IMR-90 (cell line): ENCODE measurements at regions not wholly inside any gene's neighbourhood (a gene's known extent, or its start where the extent isn't known, plus 50 kb on each side); places are given as distances from the start of the nearest gene placed in this dataset.

Source experiments
- ATAC-seq: fragments of 200-7000 bp; cut with Tn5 transposase; 2 replicates; pipeline ENCODE4 v1.9.1; 2020; ENCODE audit warnings: low read depth, mild to moderate bottlenecking, moderate library complexity
- BruUV-seq: library from RNA; stranded (reverse); fragments of 400-500 nt; replicated peaks from 2 replicates; lab custom pipeline; 2021; lab: Mats Ljungman, UMichigan
- CTCF ChIA-PET: fragments of 300-600 bp; formaldehyde crosslinking; extraction: SDS; loops from one replicate; lab custom pipeline; 2021; ENCODE audit warnings: antibody characterized with exemption; lab: Yijun Ruan, JAX
- POLR2A ChIA-PET: fragments of 300-600 bp; sonication (Branson Sonifier 250); formaldehyde crosslinking; loops from one replicate; lab custom pipeline; 2022; ENCODE audit warnings: antibody characterized with exemption; ENCODE audit not compliant: unreplicated experiment; lab: Charles Lee
- DNase-seq: peaks from one replicate; pipeline ENCODE4 v3.0.0; 2013
- H2AFZ ChIP-seq: replicated peaks from 2 replicates; pipeline ENCODE3; 2013; ENCODE audit warnings: low read length, mild to moderate bottlenecking; ENCODE audit not compliant: poor library complexity
- H2AK5ac ChIP-seq: 2 replicates; pipeline ENCODE4 v1.6.1; 2013; ENCODE audit warnings: low read depth, low read length, inconsistent platforms
- H2AK9ac ChIP-seq: replicated peaks from 2 replicates; pipeline ENCODE3; 2013; ENCODE audit warnings: mild to moderate bottlenecking, low read depth, low read length, moderate library complexity; ENCODE audit not compliant: poor library complexity
- H2BK120ac ChIP-seq: 2 replicates; pipeline ENCODE4 v1.6.1; 2013; ENCODE audit warnings: low read depth, low read length, inconsistent platforms
- H2BK15ac ChIP-seq: 3 replicates; pipeline ENCODE4 v1.6.1; 2013; ENCODE audit warnings: low read depth, low read length, inconsistent platforms
- H2BK20ac ChIP-seq: 2 replicates; pipeline ENCODE4 v1.6.1; 2013; ENCODE audit warnings: low read depth, mild to moderate bottlenecking, inconsistent platforms, low read length, moderate library complexity
- H2BK5ac ChIP-seq: 2 replicates; pipeline ENCODE4 v1.6.1; 2013; ENCODE audit warnings: mild to moderate bottlenecking, low read depth, low read length, inconsistent platforms; ENCODE audit not compliant: poor library complexity, severe bottlenecking
- H3K14ac ChIP-seq: replicated peaks from 2 replicates; pipeline ENCODE4 v1.6.1; 2013; ENCODE audit warnings: low read depth, low read length, inconsistent platforms
- H3K18ac ChIP-seq: 2 replicates; pipeline ENCODE4 v1.6.1; 2013; ENCODE audit warnings: low read depth, low read length, control low read depth
- H3K23ac ChIP-seq: 2 replicates; pipeline ENCODE4 v1.6.1; 2013; ENCODE audit warnings: low read depth, low read length, inconsistent platforms
- H3K27ac ChIP-seq: 2 replicates; pipeline ENCODE4 v1.5.1; 2013; ENCODE audit warnings: mild to moderate bottlenecking, control low read depth, low read length; ENCODE audit not compliant: insufficient read depth
- H3K27me3 ChIP-seq: 2 replicates; pipeline ENCODE4 v1.6.1; 2013; ENCODE audit warnings: low read length; ENCODE audit not compliant: control insufficient read depth, insufficient read depth
- H3K36me3 ChIP-seq: 2 replicates; pipeline ENCODE4 v1.6.1; 2013; ENCODE audit warnings: low read length, mixed read lengths; ENCODE audit not compliant: control insufficient read depth, insufficient read depth
- H3K4ac ChIP-seq: 2 replicates; pipeline ENCODE4 v1.6.1; 2013; ENCODE audit warnings: low read depth, low read length, inconsistent platforms
- H3K4me1 ChIP-seq: 2 replicates; pipeline ENCODE4 v1.6.1; 2013; ENCODE audit warnings: low read length, mixed read lengths; ENCODE audit not compliant: control insufficient read depth, insufficient read depth
- H3K4me2 ChIP-seq: 2 replicates; pipeline ENCODE4 v1.6.1; 2013; ENCODE audit warnings: low read depth, mild to moderate bottlenecking, control low read depth, low read length, moderate library complexity
- H3K4me3 ChIP-seq: 2 replicates; pipeline ENCODE4 v1.5.1; 2013; ENCODE audit warnings: low read depth, mild to moderate bottlenecking, control low read depth, low read length, moderate library complexity; ENCODE audit not compliant: insufficient read depth
- H3K56ac ChIP-seq: 2 replicates; pipeline ENCODE4 v1.6.1; 2013; ENCODE audit warnings: low read length, inconsistent platforms; ENCODE audit not compliant: insufficient read depth; ENCODE audit errors: extremely low read depth
- H3K79me1 ChIP-seq, 2 experiments: 2 replicates each; pipeline ENCODE4 v1.6.1; 2013; ENCODE audit warnings: low read length in 2 of 2, inconsistent platforms in 1 of 2, low read depth in 1 of 2
- H3K9ac ChIP-seq: 2 replicates; pipeline ENCODE4 v1.6.1; 2013; ENCODE audit warnings: low read depth, low read length, control low read depth
- H3K9me1 ChIP-seq: 2 replicates; pipeline ENCODE4 v1.6.1; 2013; ENCODE audit warnings: low read length, inconsistent platforms; ENCODE audit not compliant: insufficient read depth
- H3K9me3 ChIP-seq: 2 replicates; pipeline ENCODE4 v1.6.1; 2013; ENCODE audit warnings: low read length; ENCODE audit not compliant: control insufficient read depth, insufficient read depth
- H4K20me1 ChIP-seq: 2 replicates; pipeline ENCODE4 v1.6.1; 2013; ENCODE audit warnings: low read length, inconsistent platforms; ENCODE audit not compliant: insufficient read depth
- H4K5ac ChIP-seq: 2 replicates; pipeline ENCODE4 v1.6.1; 2013; ENCODE audit warnings: mild to moderate bottlenecking, low read depth, low read length, control low read depth
- H4K8ac ChIP-seq, 2 experiments: 2 replicates each; pipeline ENCODE4 v1.6.1; 2013; ENCODE audit warnings: low read depth in 2 of 2, low read length in 2 of 2, control low read depth in 1 of 2, inconsistent platforms in 1 of 2
- H4K91ac ChIP-seq: 2 replicates; pipeline ENCODE4 v1.6.1; 2013; ENCODE audit warnings: low read depth, low read length, inconsistent platforms; ENCODE audit not compliant: insufficient read depth
- BHLHE40 ChIP-seq: fragments of 150-350 bp; IDR thresholded peaks from 2 replicates; pipeline ENCODE4 v1.6.1; 2016; ENCODE audit warnings: mild to moderate bottlenecking, low read depth, low read length
- CEBPB ChIP-seq: IDR thresholded peaks from 2 replicates; pipeline ENCODE4 v1.6.1; 2012; ENCODE audit warnings: low read depth, low read length, improper control_type of control experiment
- CHD1 ChIP-seq: IDR thresholded peaks from 2 replicates; pipeline ENCODE4 v1.6.1; 2012; ENCODE audit warnings: low read depth, low read length, improper control_type of control experiment
- CTCF ChIP-seq: conservative IDR thresholded peaks from 2 replicates; pipeline ENCODE4 v1.5.1; 2012; ENCODE audit warnings: mild to moderate bottlenecking, low read depth, low read length, improper control_type of control experiment
- FOS ChIP-seq: fragments of 150-350 bp; IDR thresholded peaks from 2 replicates; pipeline ENCODE4 v1.6.1; 2016; ENCODE audit warnings: low read depth, low read length
- MAFK ChIP-seq: IDR thresholded peaks from 2 replicates; pipeline ENCODE4 v1.6.1; 2012; ENCODE audit warnings: low read depth, low read length, improper control_type of control experiment
- MAZ ChIP-seq: IDR thresholded peaks from 2 replicates; pipeline ENCODE4 v1.6.1; 2012; ENCODE audit warnings: low read depth, mild to moderate bottlenecking, low read length, improper control_type of control experiment, moderate library complexity, borderline replicate concordance
- MXI1 ChIP-seq: IDR thresholded peaks from 2 replicates; pipeline ENCODE4 v1.6.1; 2012; ENCODE audit warnings: low read depth, mild to moderate bottlenecking, low read length, moderate library complexity, borderline replicate concordance
- NFE2L2 ChIP-seq: fragments of 150-350 bp; IDR thresholded peaks from 2 replicates; pipeline ENCODE4 v1.6.1; 2016; ENCODE audit warnings: low read depth, mild to moderate bottlenecking, low read length
- POLR2A ChIP-seq: IDR thresholded peaks from 2 replicates; pipeline ENCODE4 v1.6.1; 2012; ENCODE audit warnings: mild to moderate bottlenecking, low read depth, low read length
- SMC3 ChIP-seq: fragments of 150-350 bp; IDR thresholded peaks from 2 replicates; pipeline ENCODE4 v1.6.1; 2016; ENCODE audit warnings: low read depth, mild to moderate bottlenecking, antibody characterized with exemption, low read length, moderate library complexity
- WGBS, 2 experiments: methylation state at CpG; one replicate each; pipeline versions ENCODE4 v1.1.5 to v1.1.7; 2013; ENCODE audit warnings: missing lambda C conversion rate in 2 of 2; ENCODE audit not compliant: insufficient read length in 1 of 2; ENCODE audit errors: extremely low coverage in 2 of 2; 5-methylcytosine and 5-hydroxymethylcytosine counted together
- dilution Hi-C: fragments of 300-500 bp; cut with HindIII; formaldehyde crosslinking; loops from one replicate; pipeline ENCODE4 v1.14.3; 2018; ENCODE audit warnings: low sequenced_read_pairs; ENCODE audit not compliant: unreplicated experiment
- in situ Hi-C: fragments of 300-500 bp; cut with MboI; formaldehyde crosslinking; loops from 3 replicates; pipeline ENCODE4 v1.14.3; 2019; ENCODE audit warnings: low sequenced_read_pairs, inconsistent platforms, mixed read lengths
- intact Hi-C: fragments of 100-400 bp; cut with micrococcal nuclease; formaldehyde crosslinking; loops from 2 replicates; pipeline ENCODE4 v1.10.0; 2022

- WGBS, 2 experiments = 57% methylated on average over 1 of the region's 6 CpGs; no CpG with 5 or more reads in 1 of the 2 experiments
- H2BK20ac ChIP-seq = no peak overlapping the region
- H4K91ac ChIP-seq = no peak overlapping the region
- no peaks in the 10 kb centered on the region for H4K20me1 ChIP-seq
- no peaks in the 10 kb centered on the region for H3K36me3 ChIP-seq
- H3K4ac ChIP-seq = no peak overlapping the region
- H3K9me1 ChIP-seq = no peaks in the 10 kb centered on the region
- H3K27ac ChIP-seq = no peak overlapping the region
- no TSS peak for BruUV-seq
- ATAC-seq (no peak), DNase-seq (no peak)
- intact Hi-C loops (no loop called here), in situ Hi-C loops (no loop called here), dilution Hi-C loops (no loop called here)
- H3K4me3 ChIP-seq = no peak overlapping the region
- TF ChIP-seq CEBPB = no peak
- TF ChIP-seq POLR2A = no peak
- TF ChIP-seq NFE2L2 = no peak
- TF ChIP-seq FOS = no peak
- no peak for TF ChIP-seq MXI1
- TF ChIP-seq BHLHE40 = no peak
- TF ChIP-seq CTCF = no peak
- TF ChIP-seq CHD1 = no peak
- TF ChIP-seq MAZ = no peak
- no peak for TF ChIP-seq SMC3
- TF ChIP-seq MAFK = no peak
- no peak overlapping the region for H3K23ac ChIP-seq
- POLR2A ChIA-PET = no interaction called here
- no peak overlapping the region for H4K5ac ChIP-seq
- no peak overlapping the region for H3K18ac ChIP-seq
- no peaks in the 10 kb centered on the region for H3K27me3 ChIP-seq
- no peak overlapping the region for H2AK5ac ChIP-seq
- no peak overlapping the region for H2AFZ ChIP-seq
- no peak overlapping the region for H2BK120ac ChIP-seq
- H3K4me2 ChIP-seq = no peak overlapping the region
- H3K9ac ChIP-seq = no peak overlapping the region
- no peaks in the 10 kb centered on the region for H3K4me1 ChIP-seq
- H3K14ac ChIP-seq = no peak overlapping the region
- H2AK9ac ChIP-seq = no peak overlapping the region
- H3K79me1 ChIP-seq = no peaks in the 10 kb centered on the region
- CTCF ChIA-PET = interaction anchor here (0.6 to 1.1 kb wide), 2 partner anchors 78 to 306 kb away, joined by 3 read pairs; no protein-coding TSS in a partner anchor
- no peak overlapping the region for H4K8ac ChIP-seq
- no peak overlapping the region for H2BK5ac ChIP-seq
- H3K56ac ChIP-seq = no peak overlapping the region
- peaks cover 6% of the 10 kb centered on the region; the same call in 1 of the 2 replicates for H3K9me3 ChIP-seq
- H2BK15ac ChIP-seq = no peak overlapping the region
Measured at GRCh38 chr14:84566109-84566508, 963.8 kb upstream of the FLRT2 start.
